Left lung (tissue), 4 donors: ENCODE measurements at regions not wholly inside any gene's neighbourhood (a gene's known extent, or its start where the extent isn't known, plus 50 kb on each side); places are given as distances from the start of the nearest gene placed in this dataset.
A peak's percentile ranks its signal among the peaks of the same experiment; 100 is the strongest.

Experiments used
- ATAC-seq: fragments of 200-7000 bp; cut with Tn5 transposase; one replicate; pipeline ENCODE4 v1.9.1; 2020; ENCODE audit warnings: moderate library complexity
- DNase-seq, 4 donors: peaks; one replicate each; pipeline ENCODE4 v3.0.0-alpha.2; 2013 to 2020
- H3K27ac ChIP-seq, 2 donors: fragments of 200-600 bp; sonication (generic) in 1 of 2; one replicate each; pipeline versions ENCODE4 v1.5.0 to v1.8.0; 2020 to 2021
- H3K27me3 ChIP-seq, 2 donors: fragments of 200-600 bp; sonication (generic) in 1 of 2; one replicate each; pipeline versions ENCODE4 v1.5.0 to v1.8.0; 2020 to 2021
- H3K36me3 ChIP-seq, 2 donors: fragments of 200-600 bp; sonication (generic) in 1 of 2; one replicate each; pipeline versions ENCODE4 v1.5.0 to v1.8.0; 2020 to 2021
- H3K4me1 ChIP-seq, 2 donors: fragments of 200-600 bp; one replicate each; pipeline ENCODE4 v1.8.0; 2021
- H3K4me3 ChIP-seq, 2 donors: fragments of 200-600 bp; sonication (generic) in 1 of 2; one replicate each; pipeline versions ENCODE4 v1.5.0 to v1.8.0; 2020 to 2021; ENCODE audit warnings: mild to moderate bottlenecking in 1 of 2
- H3K9me3 ChIP-seq, 2 donors: fragments of 200-600 bp; sonication (generic) in 1 of 2; one replicate each; pipeline versions ENCODE4 v1.5.0 to v1.8.0; 2020 to 2021
- intact Hi-C, 2 donors: fragments of 100-400 bp; cut with DNase I; formaldehyde crosslinking; loops; one replicate each; pipeline versions ENCODE4 v1.11.2 to v1.14.2; 2022
- TF ChIP-seq, protein P1 (sequence below), 2 donors: fragments of 200-600 bp; sonication (generic) in 1 of 2; IDR thresholded peaks; one replicate each; pipeline versions ENCODE4 v1.5.0 to v1.8.0; 2021; ENCODE audit warnings: antibody characterized with exemption in 2 of 2
- donor health status: DM: no; HTN: yes; CAD: no.
- donor health status: DM: no; HTN: no; CAD: no.

DNA sequence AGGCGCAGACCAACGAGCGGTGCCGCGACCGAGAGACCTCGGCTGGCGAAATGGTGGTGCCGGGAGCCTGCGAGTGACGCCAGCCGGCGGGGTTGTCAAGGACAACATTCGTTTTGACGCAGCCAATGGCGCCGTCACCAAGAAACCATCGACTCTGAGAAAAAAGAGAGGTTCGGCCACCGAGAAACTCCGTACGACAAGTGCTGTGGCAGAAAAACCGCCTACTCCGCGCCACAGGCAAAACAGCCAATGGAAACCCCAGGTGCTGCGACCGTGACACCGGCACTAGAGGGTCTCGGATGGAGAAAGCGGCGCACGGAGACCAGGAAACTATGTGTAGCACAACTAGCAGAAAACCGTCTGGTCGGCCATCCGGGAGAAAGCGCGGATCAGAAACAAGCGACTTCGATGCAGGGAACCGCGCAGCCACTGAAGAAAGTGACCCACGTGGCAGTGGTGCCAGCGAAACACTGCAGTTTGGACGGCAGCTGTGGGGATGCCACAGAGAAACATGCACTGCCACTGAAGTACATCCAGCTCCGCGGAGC lies 88.8 kb downstream of the ANXA2R start:
- Histone ChIP-seq H3K36me3 (no peaks in the 10 kb centered on the region), H3K27me3 (peaks cover 72 to 98% of the 10 kb centered on the region in 2 donors), H3K4me1 (peaks cover 8 to 30% of the 10 kb centered on the region in 2 donors), H3K9me3 (peaks cover 0 to 15% of the 10 kb centered on the region in 2 donors), H3K27ac (peak overlapping the region; percentile 86 to 100), H3K4me3 (peak overlapping the region; percentile 34 to 50)
- TF ChIP-seq, protein P1, sequence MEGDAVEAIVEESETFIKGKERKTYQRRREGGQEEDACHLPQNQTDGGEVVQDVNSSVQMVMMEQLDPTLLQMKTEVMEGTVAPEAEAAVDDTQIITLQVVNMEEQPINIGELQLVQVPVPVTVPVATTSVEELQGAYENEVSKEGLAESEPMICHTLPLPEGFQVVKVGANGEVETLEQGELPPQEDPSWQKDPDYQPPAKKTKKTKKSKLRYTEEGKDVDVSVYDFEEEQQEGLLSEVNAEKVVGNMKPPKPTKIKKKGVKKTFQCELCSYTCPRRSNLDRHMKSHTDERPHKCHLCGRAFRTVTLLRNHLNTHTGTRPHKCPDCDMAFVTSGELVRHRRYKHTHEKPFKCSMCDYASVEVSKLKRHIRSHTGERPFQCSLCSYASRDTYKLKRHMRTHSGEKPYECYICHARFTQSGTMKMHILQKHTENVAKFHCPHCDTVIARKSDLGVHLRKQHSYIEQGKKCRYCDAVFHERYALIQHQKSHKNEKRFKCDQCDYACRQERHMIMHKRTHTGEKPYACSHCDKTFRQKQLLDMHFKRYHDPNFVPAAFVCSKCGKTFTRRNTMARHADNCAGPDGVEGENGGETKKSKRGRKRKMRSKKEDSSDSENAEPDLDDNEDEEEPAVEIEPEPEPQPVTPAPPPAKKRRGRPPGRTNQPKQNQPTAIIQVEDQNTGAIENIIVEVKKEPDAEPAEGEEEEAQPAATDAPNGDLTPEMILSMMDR (IDR thresholded peaks at IDR 0.05), result no peak
- intact Hi-C loops, result loop anchor here in 1 of 2 donors (2.0 to 10.0 kb wide), 2 partner anchors 67 to 93 kb away; partner anchors contain the start of gene ANXA2R
- ATAC-seq, result peak; percentile 25
- peak in 3 of 4 donors; percentile 42 to 80 (median 49) for DNase-seq

DNA sequence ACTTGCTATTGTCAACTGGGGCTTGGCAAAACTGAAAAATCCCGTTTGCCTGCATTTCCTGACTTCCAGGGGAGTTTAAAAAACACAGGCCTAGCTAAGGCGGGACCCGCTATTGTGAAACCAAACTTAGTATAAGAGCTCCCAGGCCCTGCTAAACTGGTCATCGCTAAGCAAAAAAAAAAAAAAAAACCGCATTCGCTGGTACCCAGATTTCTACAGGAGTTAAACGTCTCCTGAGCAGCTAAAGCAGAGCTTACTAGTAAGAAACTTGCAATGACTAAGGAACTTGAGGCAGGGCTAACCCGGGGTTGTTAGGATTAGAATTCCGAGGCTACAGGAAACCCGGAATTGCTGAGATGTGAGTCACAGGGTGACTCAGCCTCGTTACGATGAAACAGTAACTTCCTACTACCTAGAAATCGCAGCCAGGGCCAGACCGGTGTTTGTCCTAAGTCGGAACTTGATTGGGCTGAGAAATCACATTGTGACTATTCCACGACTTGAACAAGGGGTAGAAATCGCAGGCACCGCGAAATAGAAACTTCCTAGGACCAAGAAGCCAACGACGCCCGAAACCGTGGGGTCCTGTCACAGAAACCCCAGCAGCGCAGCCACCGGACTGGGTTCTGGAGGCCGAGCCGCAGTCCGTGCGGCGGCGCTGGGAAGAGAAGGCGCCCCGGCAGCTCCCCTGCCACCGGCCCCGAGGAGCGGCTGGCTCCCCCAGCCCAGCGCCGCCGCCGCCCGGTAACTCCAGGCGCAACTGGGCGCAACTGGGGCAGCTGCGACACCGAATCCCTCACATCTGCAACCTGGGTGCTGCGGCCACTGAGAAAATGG lies 89.4 kb downstream of the ANXA2R start:
- peak overlapping the region; percentile 86 to 100 for H3K27ac ChIP-seq
- DNase-seq (peak; percentile 58 to 87 (median 74)), ATAC-seq (peak; percentile 89)
- no peaks in the 10 kb centered on the region for H3K36me3 ChIP-seq
- H3K9me3 ChIP-seq, result peaks cover 0 to 15% of the 10 kb centered on the region in 2 donors
- TF ChIP-seq, protein P1 (IDR thresholded peaks at IDR 0.05), result no peak
- intact Hi-C loops, result loop anchor here in 1 of 2 donors (2.0 to 10.0 kb wide), 2 partner anchors 68 to 94 kb away; partner anchors contain the start of gene ANXA2R
- peaks cover 8 to 30% of the 10 kb centered on the region in 2 donors for H3K4me1 ChIP-seq
- peaks cover 67 to 98% of the 10 kb centered on the region in 2 donors for H3K27me3 ChIP-seq
- peak overlapping the region; percentile 34 to 50 for H3K4me3 ChIP-seq

DNA sequence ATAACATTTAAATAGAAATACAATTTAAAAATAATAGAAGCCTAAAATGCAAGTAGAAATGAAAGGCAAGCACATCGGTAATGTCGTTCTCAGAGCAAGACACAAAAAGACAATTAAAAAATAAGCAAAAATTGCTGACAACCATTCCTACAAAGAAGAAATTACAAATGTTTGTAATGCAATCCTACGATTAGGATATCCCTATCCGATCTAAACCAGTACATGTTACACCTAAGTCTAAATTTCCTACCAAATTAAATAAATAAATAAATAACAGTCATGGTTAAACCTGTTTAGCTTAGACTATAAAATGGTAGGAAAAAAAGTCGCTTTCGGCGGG lies 90.0 kb downstream of the ANXA2R start:
- H3K27ac ChIP-seq, result peak overlapping the region; percentile 86 to 100
- peaks cover 62 to 98% of the 10 kb centered on the region in 2 donors for H3K27me3 ChIP-seq
- H3K36me3 ChIP-seq, result no peaks in the 10 kb centered on the region
- intact Hi-C loops, result loop anchor here in 1 of 2 donors (2.0 to 10.0 kb wide), 2 partner anchors 69 to 95 kb away; partner anchors contain the start of gene ANXA2R
- H3K4me3 ChIP-seq, result peak overlapping the region in 1 of 2 donors; percentile 50
- H3K9me3 ChIP-seq, result peaks cover 0 to 15% of the 10 kb centered on the region in 2 donors
- TF ChIP-seq, protein P1 (IDR thresholded peaks at IDR 0.05), result no peak
- ATAC-seq (no peak), DNase-seq (no peak)
- peaks cover 8 to 30% of the 10 kb centered on the region in 2 donors for H3K4me1 ChIP-seq

DNA sequence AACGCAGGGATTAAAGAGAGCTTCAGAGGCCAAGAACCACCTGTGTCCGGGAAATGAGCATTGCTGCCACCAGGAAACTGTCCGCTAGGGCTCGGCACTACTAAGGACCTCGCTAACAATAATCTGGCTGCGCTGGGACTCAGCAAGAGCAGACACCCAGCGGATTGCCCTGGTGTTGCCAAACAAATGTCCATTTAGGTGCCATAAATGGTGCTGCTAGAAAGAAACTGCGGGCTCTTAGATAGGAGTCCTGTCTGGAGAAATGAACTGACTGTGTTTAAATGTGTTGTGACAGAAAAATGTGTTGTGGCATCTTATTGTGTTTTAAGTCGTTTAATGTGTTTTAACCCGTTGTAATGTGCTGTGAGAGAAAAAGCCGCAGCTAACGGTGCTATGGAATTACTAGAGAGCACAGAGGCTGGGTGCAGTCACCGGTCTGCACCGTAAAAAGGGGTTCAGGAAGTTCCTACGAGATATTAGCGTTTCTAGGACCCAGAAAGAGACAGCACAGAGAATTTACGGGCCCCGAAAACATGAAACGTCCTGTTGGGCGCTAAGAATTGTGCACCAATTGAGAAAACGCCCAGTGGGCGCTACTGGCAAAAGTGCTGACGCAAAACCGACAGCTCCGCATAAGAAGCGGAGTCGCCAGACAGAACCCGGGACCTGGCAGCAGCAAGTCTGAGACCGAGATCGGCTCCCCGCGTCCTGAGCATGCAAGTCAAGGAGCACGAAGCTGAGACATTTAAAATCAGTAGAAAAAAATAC lies 90.6 kb downstream of the ANXA2R start:
- Histone ChIP-seq H3K4me3 (peak overlapping the region in 1 of 2 donors; percentile 50), H3K9me3 (peaks cover 0 to 13% of the 10 kb centered on the region in 2 donors), H3K27ac (peak overlapping the region; percentile 86 to 100), H3K4me1 (peaks cover 8 to 30% of the 10 kb centered on the region in 2 donors), H3K27me3 (peaks cover 61 to 98% of the 10 kb centered on the region in 2 donors), H3K36me3 (no peaks in the 10 kb centered on the region)
- intact Hi-C loops, result loop anchor here in 1 of 2 donors (2.0 to 10.0 kb wide), 2 partner anchors 69 to 95 kb away; partner anchors contain the start of gene ANXA2R
- ATAC-seq (peak; percentile 47), DNase-seq (peak; percentile 43 to 86 (median 66))
- TF ChIP-seq, protein P1 (IDR thresholded peaks at IDR 0.05), result peak in 1 of 2 donors; percentile 40
